K562 (cell line): ENCODE measurements at regions not wholly inside any gene's neighbourhood (a gene's known extent, or its start where the extent isn't known, plus 50 kb on each side); places are given as distances from the start of the nearest gene placed in this dataset.

ENCODE experiments used
- ATAC-seq: fragments of 200-7000 bp; cut with Tn5 transposase; 3 replicates; pipeline ENCODE4 v1.9.1; 2020; ENCODE audit warnings: moderate library complexity
- BruUV-seq: library from RNA; stranded (reverse); fragments of 400-500 nt; replicated peaks from 2 replicates; lab custom pipeline; 2021; lab: Mats Ljungman, UMichigan
- CTCF ChIA-PET: fragments of 300-600 bp; formaldehyde crosslinking; extraction: SDS; loops from one replicate; lab custom pipeline; 2021; ENCODE audit warnings: low intra/inter-chr PET ratio; lab: Yijun Ruan, JAX
- POLR2A ChIA-PET: fragments of 300-600, 350-650 bp; sonication (Branson Sonifier 250); formaldehyde crosslinking; extraction: SDS; loops from one replicate; lab custom pipeline; 2021; ENCODE audit warnings: antibody characterized with exemption, inconsistent platforms; lab: Yijun Ruan, JAX
- DNase-seq, 4 experiments: peaks; one replicate each; pipeline versions ENCODE4 v3.0.0 to v3.0.0-alpha.2; 2011 to 2018; ENCODE audit warnings: low spot score in 3 of 4, mixed read lengths in 3 of 4; ENCODE audit errors: extremely low read depth in 1 of 4
- FAIRE-seq: peaks from 2 replicates; lab custom pipeline; 2011; peaks lifted over from hg19 to GRCh38; lab: Jason Lieb, UNC
- H2AFZ ChIP-seq: 2 replicates; pipeline ENCODE4 v1.6.0; 2011; ENCODE audit warnings: low read depth, low read length, control low read depth, inconsistent platforms
- H3K27ac ChIP-seq: fragments of 200-600 bp; 3 replicates; pipeline ENCODE4 v1.8.0; 2011; ENCODE audit warnings: low read depth, mild to moderate bottlenecking, control low read depth, inconsistent platforms, low read length, moderate library complexity, mixed read lengths; ENCODE audit errors: extremely low read depth
- H3K27me3 ChIP-seq, 2 experiments: fragments of 300-600 bp in 1 of 2; 2 replicates in 1 of 2; 3 replicates in 1 of 2; pipeline versions ENCODE4 v1.6.0 to v1.8.0; 2011; ENCODE audit warnings: inconsistent platforms in 2 of 2, low read length in 2 of 2, mild to moderate bottlenecking in 1 of 2, mixed read lengths in 1 of 2, moderate library complexity in 1 of 2; ENCODE audit not compliant: control insufficient read depth in 2 of 2, insufficient read depth in 2 of 2
- H3K36me3 ChIP-seq: fragments of 300-600 bp; 3 replicates; pipeline ENCODE4 v1.8.0; 2011; ENCODE audit warnings: mild to moderate bottlenecking, low read length, inconsistent platforms; ENCODE audit not compliant: control insufficient read depth, insufficient read depth
- H3K4me1 ChIP-seq, 2 experiments: fragments of 200-600 bp in 1 of 2; replicated peaks in 1 of 2; 2 replicates in 1 of 2; 3 replicates in 1 of 2; pipeline versions ENCODE4 v1.5.1 to v1.8.0; 2011; ENCODE audit warnings: inconsistent platforms in 2 of 2, low read length in 2 of 2, mild to moderate bottlenecking in 1 of 2, mixed read lengths in 1 of 2, moderate library complexity in 1 of 2; ENCODE audit not compliant: control insufficient read depth in 2 of 2, insufficient read depth in 2 of 2
- H3K4me2 ChIP-seq: 2 replicates; pipeline ENCODE4 v1.6.1; 2011; ENCODE audit warnings: low read length, control low read depth, inconsistent platforms, mixed read lengths; ENCODE audit not compliant: insufficient read depth
- H3K4me3 ChIP-seq: fragments of 200-600 bp; sonication (generic), shearing (Covaris generic); 2 replicates; pipeline ENCODE4 v1.5.1; 2016; ENCODE audit warnings: control low read depth, inconsistent platforms
- H3K79me2 ChIP-seq: fragments of 200-600 bp; 3 replicates; pipeline ENCODE4 v1.8.0; 2011; ENCODE audit warnings: low read length, inconsistent platforms; ENCODE audit not compliant: control insufficient read depth, insufficient read depth
- H3K9ac ChIP-seq, 2 experiments: 2 replicates each; pipeline versions ENCODE4 v1.6.0 to v1.6.1; 2011; ENCODE audit warnings: low read depth in 2 of 2, low read length in 2 of 2, control low read depth in 1 of 2, inconsistent platforms in 1 of 2, mild to moderate bottlenecking in 1 of 2, mixed read lengths in 1 of 2; ENCODE audit not compliant: insufficient read depth in 1 of 2
- H3K9me1 ChIP-seq: one replicate; pipeline ENCODE4 v1.6.0; 2011; ENCODE audit warnings: inconsistent platforms, mild to moderate bottlenecking, low read length, moderate library complexity; ENCODE audit not compliant: control insufficient read depth, insufficient read depth
- H3K9me3 ChIP-seq: replicated peaks from 2 replicates; pipeline ENCODE4 v1.5.1; 2011; ENCODE audit warnings: low read depth, low read length, inconsistent platforms; ENCODE audit not compliant: control insufficient read depth, insufficient read depth
- H4K20me1 ChIP-seq: replicated peaks from 2 replicates; pipeline ENCODE4 v1.6.1; 2011; ENCODE audit warnings: low read length, inconsistent platforms, mixed read lengths; ENCODE audit not compliant: control insufficient read depth, insufficient read depth
- CTCF ChIP-seq, 3 experiments: IDR thresholded peaks in 2 of 3; conservative IDR thresholded peaks in 1 of 3; 2 replicates each; pipeline ENCODE4 v1.5.1; 2011 to 2012; ENCODE audit warnings: low read length in 3 of 3, mild to moderate bottlenecking in 3 of 3, control low read depth in 2 of 3, improper control_type of control experiment in 1 of 3, inconsistent platforms in 1 of 3, low read depth in 1 of 3, mixed read lengths in 1 of 3, moderate library complexity in 1 of 3; ENCODE audit not compliant: insufficient read depth in 2 of 3
- RERE ChIP-seq: sonication (generic); formaldehyde crosslinking; IDR thresholded peaks from 2 replicates; pipeline ENCODE4 v1.8.0; 2023; ENCODE audit warnings: missing genetic modification reagents, mild to moderate bottlenecking, borderline replicate concordance
- ZNF449 ChIP-seq: fragments of 250-450 bp; sonication (Bioruptor Pico); IDR thresholded peaks from 2 replicates; pipeline ENCODE4 v1.8.0; 2022; ENCODE audit warnings: moderate library complexity, mild to moderate bottlenecking, inconsistent platforms
- ZNF717 ChIP-seq: fragments of 250-450 bp; sonication (Bioruptor Pico); IDR thresholded peaks from 2 replicates; pipeline ENCODE4 v1.5.0; 2021
- WGBS: fragments of 100-300 bp; shearing (Covaris generic); methylation state at CpG from one replicate; pipeline ENCODE4 v1.1.6; 2016; ENCODE audit warnings: low coverage, mixed read lengths; ENCODE audit not compliant: insufficient coverage; ENCODE audit errors: missing lambda C conversion rate; 5-methylcytosine and 5-hydroxymethylcytosine counted together
- in situ Hi-C: fragments of 300-500 bp; cut with MboI; formaldehyde crosslinking; loops from 4 replicates; pipeline ENCODE4 v1.15.0; 2018; ENCODE audit warnings: inconsistent platforms, mixed read lengths
- intact Hi-C: fragments of 100-400 bp; cut with micrococcal nuclease; formaldehyde crosslinking; loops from 2 replicates; pipeline ENCODE4 v1.14.2; 2022
- TF ChIP-seq, protein P1 (sequence below): fragments of 450-650 bp; IDR thresholded peaks from 2 replicates; pipeline ENCODE4 v1.6.1; 2016; ENCODE audit warnings: low read depth, mild to moderate bottlenecking, moderate library complexity
- TF ChIP-seq, protein P2 (sequence below): fragments of 450-650 bp; formaldehyde crosslinking; conservative IDR thresholded peaks from 2 replicates; pipeline ENCODE4 v1.4.0; 2022; ENCODE audit warnings: mild to moderate bottlenecking, missing genetic modification characterization

GRCh38 chr13:78806457-78806856, 147.5 kb upstream of the OBI1 start:
- 6% methylated on average over 4 of the region's 4 CpGs for WGBS
- no peaks in the 10 kb centered on the region for H3K9me1 ChIP-seq
- DNase-seq (peak in 1 of 4 experiments; percentile 6), FAIRE-seq (no peak), ATAC-seq (peak; percentile 60; the same call in 2 of the 3 replicates)
- no peak overlapping the region for H3K27ac ChIP-seq
- no peak overlapping the region for H3K9ac ChIP-seq
- intact Hi-C loops = no loop called here
- H3K79me2 ChIP-seq = no peaks in the 10 kb centered on the region
- H3K4me2 ChIP-seq = no peak overlapping the region
- no peaks in the 10 kb centered on the region for H4K20me1 ChIP-seq
- no peak overlapping the region for H2AFZ ChIP-seq
- no peaks in the 10 kb centered on the region for H3K36me3 ChIP-seq
- no peaks in the 10 kb centered on the region for H3K4me1 ChIP-seq
- H3K4me3 ChIP-seq = no peak overlapping the region
- in situ Hi-C loops = no loop called here
- CTCF ChIA-PET = no interaction called here
- H3K27me3 ChIP-seq = no peaks in the 10 kb centered on the region
- BruUV-seq = no TSS peak
- no peaks in the 10 kb centered on the region for H3K9me3 ChIP-seq
- POLR2A ChIA-PET = interaction anchor here (1.4 kb wide), 1 partner anchor 10 kb away, joined by 3 read pairs; no protein-coding TSS in a partner anchor
- TF ChIP-seq, protein P1, sequence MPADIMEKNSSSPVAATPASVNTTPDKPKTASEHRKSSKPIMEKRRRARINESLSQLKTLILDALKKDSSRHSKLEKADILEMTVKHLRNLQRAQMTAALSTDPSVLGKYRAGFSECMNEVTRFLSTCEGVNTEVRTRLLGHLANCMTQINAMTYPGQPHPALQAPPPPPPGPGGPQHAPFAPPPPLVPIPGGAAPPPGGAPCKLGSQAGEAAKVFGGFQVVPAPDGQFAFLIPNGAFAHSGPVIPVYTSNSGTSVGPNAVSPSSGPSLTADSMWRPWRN = no peak
- TF ChIP-seq, protein P2, sequence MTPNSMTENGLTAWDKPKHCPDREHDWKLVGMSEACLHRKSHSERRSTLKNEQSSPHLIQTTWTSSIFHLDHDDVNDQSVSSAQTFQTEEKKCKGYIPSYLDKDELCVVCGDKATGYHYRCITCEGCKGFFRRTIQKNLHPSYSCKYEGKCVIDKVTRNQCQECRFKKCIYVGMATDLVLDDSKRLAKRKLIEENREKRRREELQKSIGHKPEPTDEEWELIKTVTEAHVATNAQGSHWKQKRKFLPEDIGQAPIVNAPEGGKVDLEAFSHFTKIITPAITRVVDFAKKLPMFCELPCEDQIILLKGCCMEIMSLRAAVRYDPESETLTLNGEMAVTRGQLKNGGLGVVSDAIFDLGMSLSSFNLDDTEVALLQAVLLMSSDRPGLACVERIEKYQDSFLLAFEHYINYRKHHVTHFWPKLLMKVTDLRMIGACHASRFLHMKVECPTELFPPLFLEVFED (CRISPR knock-in tag) = no peak
- TF ChIP-seq RERE (CRISPR knock-in tag) (no peak), ZNF717 (no peak), ZNF449 (CRISPR knock-in tag) (no peak), CTCF (IDR thresholded peaks at IDR 0.05 in 2 of 3, conservative IDR thresholded peaks at IDR 0.05 in 1 of 3; ENCODE audit: insufficient read depth in 2 of 3, low read depth in 1 of 3, low read length in 3 of 3) (0 out of 6 replicates have a peak, but pooled peaks of 1 of the 3 experiments have one; percentile 19)
